NCI-H146 treated with DMSO at 0.1 percent for 48 hours (cell line): ENCODE measurements at regions not wholly inside any gene's neighbourhood (a gene's known extent, or its start where the extent isn't known, plus 50 kb on each side); places are given as distances from the start of the nearest gene placed in this dataset.

ENCODE experiments used
- DNase-seq: peaks from one replicate; lab custom pipeline; 2025; ENCODE audit not compliant: unreplicated experiment; lab: John Stamatoyannopoulos, UW

GRCh38 chr12:102539651-102540553, 59.5 kb upstream of the IGF1 start:
- no peak for DNase-seq

GRCh38 chr12:102535306-102535705, 54.9 kb upstream of the IGF1 start:
- no peak for DNase-seq

- DNase-seq, result no peak
These were observed 54.5 kb upstream of the IGF1 start for GRCh38 chr12:102534899-102535298.

GRCh38 chr12:102533483-102534215, 53.3 kb upstream of the IGF1 start:
- DNase-seq, result no peak
